ENCODE measurements at regions not wholly inside any gene's neighbourhood (a gene's known extent, or its start where the extent isn't known, plus 50 kb on each side); places are given as distances from the start of the nearest gene placed in this dataset.

GRCh38 chr7:132030883-132031282 is 474.5 kb upstream of the PODXL start:
- Histone ChIP-seq H3K4me3 (ENCODE audit: low read depth in 1 of 5, low read length in 5 of 5) (no peak overlapping the region), H3K4me1 (ENCODE audit: control insufficient read depth in 5 of 5, insufficient read depth in 5 of 5, low read length in 5 of 5) (peaks cover 0 to 12% (median 9%) of the 10 kb centered on the region in 5 donors), H3K27ac (ENCODE audit: low read depth, low read length) (no peak overlapping the region), H3K9ac (ENCODE audit: low read length in 5 of 5) (no peak overlapping the region), H3K36me3 (ENCODE audit: control insufficient read depth in 5 of 5, insufficient read depth in 5 of 5, low read length in 5 of 5) (no peaks in the 10 kb centered on the region), H3K9me3 (ENCODE audit: control insufficient read depth in 5 of 5, low read length in 5 of 5) (no peaks in the 10 kb centered on the region), H3K27me3 (ENCODE audit: control insufficient read depth in 5 of 5, insufficient read depth in 4 of 5, low read length in 5 of 5) (no peaks in the 10 kb centered on the region)

GRCh38 chr7:132030086-132030568 is 473.7 kb upstream of the PODXL start:
- Histone ChIP-seq H3K4me3 (ENCODE audit: low read depth in 1 of 5, low read length in 5 of 5) (no peak overlapping the region), H3K36me3 (ENCODE audit: control insufficient read depth in 5 of 5, insufficient read depth in 5 of 5, low read length in 5 of 5) (no peaks in the 10 kb centered on the region), H3K9ac (ENCODE audit: low read length in 5 of 5) (peak overlapping the region in 1 of 5 donors; percentile 25), H3K27me3 (ENCODE audit: control insufficient read depth in 5 of 5, insufficient read depth in 4 of 5, low read length in 5 of 5) (no peaks in the 10 kb centered on the region), H3K27ac (ENCODE audit: low read depth, low read length) (no peak overlapping the region), H3K9me3 (ENCODE audit: control insufficient read depth in 5 of 5, low read length in 5 of 5) (no peaks in the 10 kb centered on the region), H3K4me1 (ENCODE audit: control insufficient read depth in 5 of 5, insufficient read depth in 5 of 5, low read length in 5 of 5) (peaks cover 0 to 12% (median 9%) of the 10 kb centered on the region in 5 donors)

GRCh38 chr7:132029369-132030085 is 473.1 kb upstream of the PODXL start:
- Histone ChIP-seq H3K36me3 (ENCODE audit: control insufficient read depth in 5 of 5, insufficient read depth in 5 of 5, low read length in 5 of 5) (no peaks in the 10 kb centered on the region), H3K27ac (ENCODE audit: low read depth, low read length) (no peak overlapping the region), H3K4me3 (ENCODE audit: low read depth in 1 of 5, low read length in 5 of 5) (no peak overlapping the region), H3K27me3 (ENCODE audit: control insufficient read depth in 5 of 5, insufficient read depth in 4 of 5, low read length in 5 of 5) (no peaks in the 10 kb centered on the region), H3K9me3 (ENCODE audit: control insufficient read depth in 5 of 5, low read length in 5 of 5) (no peaks in the 10 kb centered on the region), H3K4me1 (ENCODE audit: control insufficient read depth in 5 of 5, insufficient read depth in 5 of 5, low read length in 5 of 5) (peaks cover 0 to 12% (median 9%) of the 10 kb centered on the region in 5 donors), H3K9ac (ENCODE audit: low read length in 5 of 5) (no peak overlapping the region)

- no peak overlapping the region for H3K9ac ChIP-seq (ENCODE audit: low read length in 5 of 5)
- no peak overlapping the region for H3K27ac ChIP-seq (ENCODE audit: low read depth, low read length)
- no peaks in the 10 kb centered on the region for H3K27me3 ChIP-seq (ENCODE audit: control insufficient read depth in 5 of 5, insufficient read depth in 4 of 5, low read length in 5 of 5)
- peaks cover 0 to 12% (median 9%) of the 10 kb centered on the region in 5 donors for H3K4me1 ChIP-seq (ENCODE audit: control insufficient read depth in 5 of 5, insufficient read depth in 5 of 5, low read length in 5 of 5)
- H3K9me3 ChIP-seq (ENCODE audit: control insufficient read depth in 5 of 5, low read length in 5 of 5), result no peaks in the 10 kb centered on the region
- no peak overlapping the region for H3K4me3 ChIP-seq (ENCODE audit: low read depth in 1 of 5, low read length in 5 of 5)
- H3K36me3 ChIP-seq (ENCODE audit: control insufficient read depth in 5 of 5, insufficient read depth in 5 of 5, low read length in 5 of 5), result no peaks in the 10 kb centered on the region
Observed at GRCh38 chr7:132028144-132028920, 471.9 kb upstream of the PODXL start.

- Histone ChIP-seq H3K9me3 (ENCODE audit: control insufficient read depth in 5 of 5, low read length in 5 of 5) (no peaks in the 10 kb centered on the region), H3K27ac (ENCODE audit: low read depth, low read length) (no peak overlapping the region), H3K4me3 (ENCODE audit: low read depth in 1 of 5, low read length in 5 of 5) (no peak overlapping the region), H3K9ac (ENCODE audit: low read length in 5 of 5) (no peak overlapping the region), H3K27me3 (ENCODE audit: control insufficient read depth in 5 of 5, insufficient read depth in 4 of 5, low read length in 5 of 5) (no peaks in the 10 kb centered on the region), H3K4me1 (ENCODE audit: control insufficient read depth in 5 of 5, insufficient read depth in 5 of 5, low read length in 5 of 5) (peaks cover 0 to 4% (median 0%) of the 10 kb centered on the region in 5 donors), H3K36me3 (ENCODE audit: control insufficient read depth in 5 of 5, insufficient read depth in 5 of 5, low read length in 5 of 5) (no peaks in the 10 kb centered on the region)
Observed at GRCh38 chr7:132024290-132024689, 467.9 kb upstream of the PODXL start.

GRCh38 chr7:132023466-132023865 is 467.0 kb upstream of the PODXL start:
- Histone ChIP-seq H3K4me3 (ENCODE audit: low read depth in 1 of 5, low read length in 5 of 5) (no peak overlapping the region), H3K9ac (ENCODE audit: low read length in 5 of 5) (no peak overlapping the region), H3K27me3 (ENCODE audit: control insufficient read depth in 5 of 5, insufficient read depth in 4 of 5, low read length in 5 of 5) (no peaks in the 10 kb centered on the region), H3K4me1 (ENCODE audit: control insufficient read depth in 5 of 5, insufficient read depth in 5 of 5, low read length in 5 of 5) (peaks cover 0 to 4% (median 0%) of the 10 kb centered on the region in 5 donors), H3K9me3 (ENCODE audit: control insufficient read depth in 5 of 5, low read length in 5 of 5) (no peaks in the 10 kb centered on the region), H3K27ac (ENCODE audit: low read depth, low read length) (no peak overlapping the region), H3K36me3 (ENCODE audit: control insufficient read depth in 5 of 5, insufficient read depth in 5 of 5, low read length in 5 of 5) (no peaks in the 10 kb centered on the region)

GRCh38 chr7:132022188-132022587 is 465.8 kb upstream of the PODXL start:
- H3K9ac ChIP-seq (ENCODE audit: low read length in 5 of 5), result no peak overlapping the region
- H3K4me1 ChIP-seq (ENCODE audit: control insufficient read depth in 5 of 5, insufficient read depth in 5 of 5, low read length in 5 of 5), result peaks cover 0 to 4% (median 0%) of the 10 kb centered on the region in 5 donors
- no peaks in the 10 kb centered on the region for H3K36me3 ChIP-seq (ENCODE audit: control insufficient read depth in 5 of 5, insufficient read depth in 5 of 5, low read length in 5 of 5)
- H3K9me3 ChIP-seq (ENCODE audit: control insufficient read depth in 5 of 5, low read length in 5 of 5), result no peaks in the 10 kb centered on the region
- H3K4me3 ChIP-seq (ENCODE audit: low read depth in 1 of 5, low read length in 5 of 5), result no peak overlapping the region
- H3K27me3 ChIP-seq (ENCODE audit: control insufficient read depth in 5 of 5, insufficient read depth in 4 of 5, low read length in 5 of 5), result no peaks in the 10 kb centered on the region
- no peak overlapping the region for H3K27ac ChIP-seq (ENCODE audit: low read depth, low read length)

- no peak overlapping the region for H3K27ac ChIP-seq (ENCODE audit: low read depth, low read length)
- H3K9me3 ChIP-seq (ENCODE audit: control insufficient read depth in 5 of 5, low read length in 5 of 5), result peaks cover 0 to 5% (median 0%) of the 10 kb centered on the region in 5 donors
- no peak overlapping the region for H3K4me3 ChIP-seq (ENCODE audit: low read depth in 1 of 5, low read length in 5 of 5)
- peaks cover 0 to 4% (median 0%) of the 10 kb centered on the region in 5 donors for H3K4me1 ChIP-seq (ENCODE audit: control insufficient read depth in 5 of 5, insufficient read depth in 5 of 5, low read length in 5 of 5)
- H3K27me3 ChIP-seq (ENCODE audit: control insufficient read depth in 5 of 5, insufficient read depth in 4 of 5, low read length in 5 of 5), result no peaks in the 10 kb centered on the region
- no peak overlapping the region for H3K9ac ChIP-seq (ENCODE audit: low read length in 5 of 5)
- H3K36me3 ChIP-seq (ENCODE audit: control insufficient read depth in 5 of 5, insufficient read depth in 5 of 5, low read length in 5 of 5), result no peaks in the 10 kb centered on the region
Observed at GRCh38 chr7:132019703-132020102, 463.3 kb upstream of the PODXL start.

GRCh38 chr7:132009778-132010177 is 453.4 kb upstream of the PODXL start:
- no peak overlapping the region for H3K9ac ChIP-seq (ENCODE audit: low read length in 5 of 5)
- H3K4me1 ChIP-seq (ENCODE audit: control insufficient read depth in 5 of 5, insufficient read depth in 5 of 5, low read length in 5 of 5), result peaks cover 0 to 3% (median under 1%) of the 10 kb centered on the region in 5 donors
- H3K27ac ChIP-seq (ENCODE audit: low read depth, low read length), result no peak overlapping the region
- peaks cover 0 to 21% (median 16%) of the 10 kb centered on the region in 5 donors for H3K9me3 ChIP-seq (ENCODE audit: control insufficient read depth in 5 of 5, low read length in 5 of 5)
- H3K36me3 ChIP-seq (ENCODE audit: control insufficient read depth in 5 of 5, insufficient read depth in 5 of 5, low read length in 5 of 5), result no peaks in the 10 kb centered on the region
- no peak overlapping the region for H3K4me3 ChIP-seq (ENCODE audit: low read depth in 1 of 5, low read length in 5 of 5)
- H3K27me3 ChIP-seq (ENCODE audit: control insufficient read depth in 5 of 5, insufficient read depth in 4 of 5, low read length in 5 of 5), result no peaks in the 10 kb centered on the region

GRCh38 chr7:132004529-132004928 is 448.1 kb upstream of the PODXL start:
- peaks cover 0 to 5% (median 4%) of the 10 kb centered on the region in 5 donors for H3K4me1 ChIP-seq (ENCODE audit: control insufficient read depth in 5 of 5, insufficient read depth in 5 of 5, low read length in 5 of 5)
- no peak overlapping the region for H3K9ac ChIP-seq (ENCODE audit: low read length in 5 of 5)
- H3K27me3 ChIP-seq (ENCODE audit: control insufficient read depth in 5 of 5, insufficient read depth in 4 of 5, low read length in 5 of 5), result no peaks in the 10 kb centered on the region
- H3K27ac ChIP-seq (ENCODE audit: low read depth, low read length), result no peak overlapping the region
- peaks cover 0 to 11% (median 8%) of the 10 kb centered on the region in 5 donors for H3K9me3 ChIP-seq (ENCODE audit: control insufficient read depth in 5 of 5, low read length in 5 of 5)
- H3K4me3 ChIP-seq (ENCODE audit: low read depth in 1 of 5, low read length in 5 of 5), result no peak overlapping the region
- no peaks in the 10 kb centered on the region for H3K36me3 ChIP-seq (ENCODE audit: control insufficient read depth in 5 of 5, insufficient read depth in 5 of 5, low read length in 5 of 5)

All from subcutaneous abdominal adipose tissue (tissue), 5 donors.